GM21717 (cell line): ENCODE measurements at regions not wholly inside any gene's neighbourhood (a gene's known extent, or its start where the extent isn't known, plus 50 kb on each side); places are given as distances from the start of the nearest gene placed in this dataset.

ENCODE experiments used
- ATAC-seq: cut with Tn5 transposase; IDR thresholded peaks from one replicate; pipeline ENCODE4 v1.9.1; 2021; ENCODE audit warnings: mild to moderate bottlenecking, moderate library complexity; ENCODE audit not compliant: unreplicated experiment

DNA sequence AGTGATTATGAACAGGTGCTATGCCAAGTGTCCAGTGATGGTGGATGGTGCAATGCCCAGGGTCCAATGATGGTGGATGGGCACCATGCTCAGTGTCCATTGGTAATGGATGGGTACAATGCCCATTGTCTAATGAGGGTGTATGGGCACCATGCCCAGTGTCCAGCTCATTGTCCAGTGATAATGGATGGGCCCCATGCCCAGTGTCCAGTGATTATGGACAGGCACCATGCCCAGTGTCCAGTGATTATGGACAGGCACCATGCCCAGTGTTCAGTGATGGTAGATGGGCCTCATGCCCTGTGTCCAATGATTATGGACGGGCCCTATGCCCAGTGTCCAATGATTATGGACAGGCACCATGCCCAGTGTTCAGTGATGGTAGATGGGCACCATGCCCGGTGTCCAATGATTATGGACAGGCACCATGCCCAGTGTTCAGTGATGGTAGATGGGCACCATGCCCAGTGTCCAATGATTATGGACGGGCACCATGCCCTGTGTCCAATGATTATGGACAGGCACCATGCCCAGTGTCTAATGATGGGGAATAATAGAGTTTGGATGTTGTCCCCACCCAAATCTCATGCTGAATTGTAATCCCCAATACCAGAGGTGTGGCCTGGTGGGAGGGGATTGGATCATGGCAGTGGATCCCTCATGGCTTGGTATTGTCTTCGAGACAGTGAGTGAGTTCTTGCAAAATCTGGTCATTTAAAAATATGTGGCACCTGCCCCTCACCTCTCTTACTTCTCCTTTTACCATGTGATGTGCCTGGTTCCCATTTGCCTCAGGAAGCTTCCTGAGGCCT is 87.8 kb downstream of the ANKRD10 start:
- ATAC-seq: no peak
